C4-2B (cell line): ENCODE measurements at regions not wholly inside any gene's neighbourhood (a gene's known extent, or its start where the extent isn't known, plus 50 kb on each side); places are given as distances from the start of the nearest gene placed in this dataset.
"Not testable (repeated sequence)": the region's sequence is repeated elsewhere in the genome, so short reads cannot be mapped to it uniquely, and the experiment has no call there.

Experiments used
- H3K27ac ChIP-seq: fragments of 450-650 bp; 2 replicates; pipeline ENCODE4 v1.5.1; 2017
- CTCF ChIP-seq: fragments of 450-650 bp; conservative IDR thresholded peaks from 2 replicates; pipeline ENCODE4 v1.5.1; 2017; ENCODE audit warnings: mild to moderate bottlenecking
- ZFX ChIP-seq: fragments of 450-650 bp; IDR thresholded peaks from 2 replicates; pipeline ENCODE4 v1.6.1; 2017

DNA sequence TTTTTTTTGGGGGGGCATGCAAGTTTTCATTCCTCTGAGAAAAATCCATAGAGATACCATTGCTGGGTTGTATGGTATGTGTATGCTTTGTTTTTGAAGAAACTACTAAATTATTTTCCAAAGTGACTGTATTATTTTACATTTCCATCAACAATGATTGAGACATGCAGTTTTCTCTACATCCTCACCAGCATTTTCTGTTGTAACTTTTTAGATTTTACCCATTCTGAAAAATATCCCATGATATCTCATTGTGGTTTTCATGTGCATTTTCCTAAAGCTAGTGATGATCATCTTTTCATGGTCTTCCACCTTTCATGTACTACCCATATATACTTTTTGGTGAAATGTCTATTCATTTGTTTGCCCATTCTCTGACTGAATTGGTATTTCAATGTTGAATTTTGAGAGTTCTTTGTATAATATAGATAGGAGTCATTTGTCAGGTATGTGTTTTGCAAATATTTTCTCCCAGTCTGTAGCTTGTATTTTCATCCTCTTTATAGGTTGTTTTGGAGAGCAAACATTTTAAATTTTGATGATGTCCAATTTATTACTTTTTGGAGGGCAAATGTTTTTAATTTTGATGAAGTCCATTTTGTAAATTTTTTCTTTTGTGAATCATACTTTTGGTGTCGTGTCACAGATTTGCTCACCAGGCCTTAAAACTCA, 827.5 kb upstream of the CITED2 start:
- H3K27ac ChIP-seq = no peak overlapping the region
- TF ChIP-seq ZFX (no peak), CTCF (no peak)

- no peak for TF ChIP-seq ZFX
- no peak for TF ChIP-seq CTCF
- no peak overlapping the region for H3K27ac ChIP-seq
These were observed 818.8 kb upstream of the CITED2 start for GRCh38 chr6:140193269-140193668.

DNA sequence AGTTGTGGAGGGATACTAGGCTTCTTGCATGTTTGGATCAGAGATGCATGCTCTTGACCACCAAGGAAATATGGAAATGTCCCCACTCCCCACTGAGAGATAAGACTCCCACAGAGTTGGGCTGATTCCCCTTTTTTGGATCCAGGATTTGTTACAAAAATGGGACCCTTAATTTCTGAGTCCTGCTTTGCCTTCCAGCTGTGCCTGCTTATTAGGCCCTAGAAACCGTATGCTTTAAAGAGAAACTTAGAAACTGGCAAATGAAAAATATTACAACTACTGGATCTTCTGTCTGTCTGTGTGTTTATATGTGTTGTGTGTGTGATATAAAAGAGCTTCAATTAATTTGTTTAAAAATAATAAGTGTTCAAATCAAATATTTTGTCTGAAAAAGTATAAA, 817.6 kb upstream of the CITED2 start:
- no peak overlapping the region for H3K27ac ChIP-seq
- TF ChIP-seq CTCF = no peak
- TF ChIP-seq ZFX = no peak

GRCh38 chr6:140189263-140189662, 814.8 kb upstream of the CITED2 start:
- not testable (repeated sequence) for H3K27ac ChIP-seq

DNA sequence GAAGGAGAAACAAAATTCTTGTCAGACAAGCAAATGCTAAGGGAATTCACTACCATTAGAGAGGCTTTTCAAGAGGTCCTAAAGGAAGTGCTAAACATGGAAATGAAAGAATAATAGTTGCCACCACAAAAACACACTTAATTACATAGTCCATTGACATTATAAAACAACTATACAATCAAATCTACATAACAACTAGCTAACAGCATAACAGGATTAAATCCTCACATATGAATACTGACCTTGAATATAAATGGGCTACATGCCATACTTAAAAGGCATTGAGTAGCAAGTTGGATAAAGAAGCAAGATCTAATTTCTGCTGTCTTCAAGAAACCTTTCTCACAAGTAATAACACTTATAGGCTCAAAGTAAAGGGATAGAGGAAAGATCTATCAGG, 811.5 kb upstream of the CITED2 start:
- TF ChIP-seq CTCF = no peak
- TF ChIP-seq ZFX = no peak
- H3K27ac ChIP-seq = no peak overlapping the region

- no peak overlapping the region for H3K27ac ChIP-seq
- TF ChIP-seq ZFX (no peak), CTCF (no peak)
These were observed 809.4 kb upstream of the CITED2 start for GRCh38 chr6:140183881-140184280.

DNA sequence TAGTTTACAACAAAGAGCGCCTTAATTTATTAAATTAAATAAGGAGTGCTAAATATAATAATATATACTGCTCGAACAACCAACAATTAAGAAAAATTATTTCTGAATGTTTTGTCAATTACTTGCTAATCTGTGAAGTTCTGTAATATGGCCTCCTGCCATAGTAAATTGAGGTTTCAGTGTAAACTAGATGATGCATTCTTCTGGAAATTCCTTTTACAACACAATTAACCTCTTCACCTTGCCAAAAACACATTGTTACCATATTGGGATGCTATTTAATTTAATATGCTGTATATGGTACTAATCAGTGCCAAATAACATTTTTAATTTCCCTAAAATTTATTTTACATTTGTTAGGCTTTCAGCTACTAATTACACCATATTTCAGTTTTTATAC, 808.4 kb upstream of the CITED2 start:
- no peak overlapping the region for H3K27ac ChIP-seq
- no peak for TF ChIP-seq CTCF
- TF ChIP-seq ZFX = no peak

- TF ChIP-seq ZFX = no peak
- no peak for TF ChIP-seq CTCF
- H3K27ac ChIP-seq = no peak overlapping the region
These were observed 807.4 kb upstream of the CITED2 start for GRCh38 chr6:140181876-140182275.
